ENCODE measurements at regions not wholly inside any gene's neighbourhood (a gene's known extent, or its start where the extent isn't known, plus 50 kb on each side); places are given as distances from the start of the nearest gene placed in this dataset.
A peak's percentile ranks its signal among the peaks of the same experiment; 100 is the strongest.

- DNase-seq: no peak
- intact Hi-C loops (cut with DNase I): no loop called here
These were observed 118.9 kb downstream of the IRS1 start for GRCh38 chr2:226680719-226681118.

GRCh38 chr2:226679389-226680065 lies 120.1 kb downstream of the IRS1 start:
- DNase-seq: no peak
- intact Hi-C loops (cut with DNase I): no loop called here

- no peak for DNase-seq
- intact Hi-C loops (cut with DNase I): no loop called here
These were observed 121.2 kb downstream of the IRS1 start for GRCh38 chr2:226678422-226678821.

GRCh38 chr2:226677080-226677479 lies 122.5 kb downstream of the IRS1 start:
- no peak for DNase-seq
- intact Hi-C loops (cut with DNase I): no loop called here

- no peak for DNase-seq
- intact Hi-C loops (cut with DNase I): no loop called here
These were observed 123.0 kb downstream of the IRS1 start for GRCh38 chr2:226676618-226677017.

- intact Hi-C loops (cut with DNase I): no loop called here
- DNase-seq: no peak
These were observed 125.5 kb downstream of the IRS1 start for GRCh38 chr2:226674123-226674522.

GRCh38 chr2:226673314-226673723 lies 126.3 kb downstream of the IRS1 start:
- intact Hi-C loops (cut with DNase I): no loop called here
- no peak for DNase-seq

- intact Hi-C loops (cut with DNase I): no loop called here
- DNase-seq: no peak
These were observed 128.4 kb downstream of the IRS1 start for GRCh38 chr2:226671141-226671676.

- intact Hi-C loops (cut with DNase I): no loop called here
- no peak for DNase-seq
These were observed 129.7 kb downstream of the IRS1 start for GRCh38 chr2:226669905-226670304.

- no peak for DNase-seq
- intact Hi-C loops (cut with DNase I): no loop called here
These were observed 130.4 kb downstream of the IRS1 start for GRCh38 chr2:226669249-226669648.

- no peak for DNase-seq
- intact Hi-C loops (cut with DNase I): no loop called here
These were observed 131.9 kb downstream of the IRS1 start for GRCh38 chr2:226667736-226668135.

GRCh38 chr2:226665306-226665831 lies 134.3 kb downstream of the IRS1 start:
- DNase-seq: no peak
- intact Hi-C loops (cut with DNase I): no loop called here

GRCh38 chr2:226664661-226665060 lies 135.0 kb downstream of the IRS1 start:
- DNase-seq: no peak
- intact Hi-C loops (cut with DNase I): no loop called here

GRCh38 chr2:226664140-226664539 lies 135.5 kb downstream of the IRS1 start:
- intact Hi-C loops (cut with DNase I): no loop called here
- no peak for DNase-seq

- intact Hi-C loops (cut with DNase I): no loop called here
- peak in 5 of 42 donors; percentile 11 to 58 (median 22) for DNase-seq
These were observed 137.7 kb downstream of the IRS1 start for GRCh38 chr2:226661789-226662545.

- intact Hi-C loops (cut with DNase I): no loop called here
- DNase-seq: peak in 3 of 42 donors; percentile 8 to 16 (median 12)
These were observed 139.1 kb downstream of the IRS1 start for GRCh38 chr2:226660526-226660925.

- intact Hi-C loops (cut with DNase I): no loop called here
- DNase-seq: no peak
These were observed 139.5 kb downstream of the IRS1 start for GRCh38 chr2:226660124-226660523.

GRCh38 chr2:226659410-226659809 lies 140.2 kb downstream of the IRS1 start:
- no peak for DNase-seq
- intact Hi-C loops (cut with DNase I): no loop called here

GRCh38 chr2:226658555-226658954 lies 141.1 kb downstream of the IRS1 start:
- intact Hi-C loops (cut with DNase I): no loop called here
- no peak for DNase-seq

GRCh38 chr2:226657340-226658053 lies 142.1 kb downstream of the IRS1 start:
- DNase-seq: no peak
- intact Hi-C loops (cut with DNase I): no loop called here

Data from head of caudate nucleus (tissue), 42 donors.